Mucosa of rectum (tissue), 2 donors: ENCODE measurements at regions not wholly inside any gene's neighbourhood (a gene's known extent, or its start where the extent isn't known, plus 50 kb on each side); places are given as distances from the start of the nearest gene placed in this dataset.

ENCODE experiments used
- H3K27ac ChIP-seq, 2 donors: one replicate each; pipeline ENCODE4 v1.7.0; 2013; ENCODE audit warnings: inconsistent platforms in 2 of 2, low read depth in 2 of 2, low read length in 2 of 2
- H3K27me3 ChIP-seq, 2 donors: one replicate each; pipeline ENCODE4 v1.7.0; 2013; ENCODE audit warnings: low read length in 2 of 2; ENCODE audit not compliant: control insufficient read depth in 2 of 2, insufficient read depth in 2 of 2
- H3K36me3 ChIP-seq, 2 donors: one replicate each; pipeline ENCODE4 v1.7.0; 2013; ENCODE audit warnings: low read length in 2 of 2; ENCODE audit not compliant: control insufficient read depth in 2 of 2, insufficient read depth in 2 of 2
- H3K4me1 ChIP-seq, 2 donors: one replicate each; pipeline ENCODE4 v1.7.0; 2013; ENCODE audit warnings: low read length in 2 of 2, mild to moderate bottlenecking in 1 of 2; ENCODE audit not compliant: control insufficient read depth in 2 of 2, insufficient read depth in 2 of 2
- H3K4me3 ChIP-seq, 2 donors: one replicate each; pipeline ENCODE4 v1.7.0; 2013; ENCODE audit warnings: low read length in 2 of 2
- H3K9ac ChIP-seq, 2 donors: one replicate each; pipeline ENCODE4 v1.7.0; 2013; ENCODE audit warnings: low read length in 2 of 2, low read depth in 1 of 2, mild to moderate bottlenecking in 1 of 2
- H3K9me3 ChIP-seq, 2 donors: one replicate each; pipeline ENCODE4 v1.7.0; 2013; ENCODE audit warnings: low read length in 2 of 2; ENCODE audit not compliant: control insufficient read depth in 2 of 2
- donor health status: healthy.
- donor health status: Normal muscosa, but diverticular disease.

DNA sequence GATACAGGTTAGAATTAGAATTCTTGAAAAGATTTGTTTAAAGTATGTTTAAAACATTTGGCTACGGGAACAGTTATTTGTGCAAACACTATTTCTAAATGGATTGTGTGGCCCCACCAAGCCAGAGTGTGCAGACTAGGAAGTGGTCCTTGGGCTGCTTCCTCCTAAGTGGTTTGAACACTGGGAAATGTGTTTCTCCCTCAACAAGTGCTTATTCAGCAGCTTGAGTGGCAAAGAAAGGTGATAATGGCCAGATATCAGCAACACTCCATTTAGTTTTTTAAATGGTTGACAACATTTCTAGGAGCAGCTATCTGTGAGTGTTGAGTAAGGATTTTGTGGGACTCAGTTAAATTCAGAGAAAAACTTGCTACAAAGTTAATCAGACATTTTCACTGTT, 141.4 kb upstream of the LNX1 start:
- no peaks in the 10 kb centered on the region for H3K36me3 ChIP-seq
- H3K9me3 ChIP-seq: no peaks in the 10 kb centered on the region
- H3K9ac ChIP-seq: no peak overlapping the region
- no peak overlapping the region for H3K4me3 ChIP-seq
- no peak overlapping the region for H3K27ac ChIP-seq
- no peaks in the 10 kb centered on the region for H3K27me3 ChIP-seq
- H3K4me1 ChIP-seq: no peaks in the 10 kb centered on the region

GRCh38 chr4:53730031-53730805, 138.9 kb upstream of the LNX1 start:
- no peaks in the 10 kb centered on the region for H3K27me3 ChIP-seq
- H3K4me3 ChIP-seq: no peak overlapping the region
- no peaks in the 10 kb centered on the region for H3K36me3 ChIP-seq
- no peak overlapping the region for H3K27ac ChIP-seq
- no peaks in the 10 kb centered on the region for H3K4me1 ChIP-seq
- no peaks in the 10 kb centered on the region for H3K9me3 ChIP-seq
- H3K9ac ChIP-seq: no peak overlapping the region

GRCh38 chr4:53722110-53722509, 130.8 kb upstream of the LNX1 start:
- Histone ChIP-seq H3K27ac (no peak overlapping the region), H3K9me3 (no peaks in the 10 kb centered on the region), H3K4me3 (no peak overlapping the region)

GRCh38 chr4:53721263-53721662, 130.0 kb upstream of the LNX1 start:
- Histone ChIP-seq H3K4me3 (no peak overlapping the region), H3K4me1 (no peaks in the 10 kb centered on the region), H3K9me3 (no peaks in the 10 kb centered on the region), H3K36me3 (no peaks in the 10 kb centered on the region), H3K27ac (no peak overlapping the region), H3K27me3 (no peaks in the 10 kb centered on the region), H3K9ac (no peak overlapping the region)

More at GRCh38 chr4:53722110-53722509, 130.8 kb upstream of the LNX1 start:
- no peak overlapping the region for H3K9ac ChIP-seq
- no peaks in the 10 kb centered on the region for H3K27me3 ChIP-seq
- no peaks in the 10 kb centered on the region for H3K36me3 ChIP-seq
- H3K4me1 ChIP-seq: no peaks in the 10 kb centered on the region

GRCh38 chr4:53720776-53721175, 129.5 kb upstream of the LNX1 start:
- Histone ChIP-seq H3K27ac (no peak overlapping the region), H3K4me1 (no peaks in the 10 kb centered on the region), H3K9ac (no peak overlapping the region), H3K4me3 (no peak overlapping the region), H3K36me3 (no peaks in the 10 kb centered on the region), H3K27me3 (no peaks in the 10 kb centered on the region), H3K9me3 (no peaks in the 10 kb centered on the region)

DNA sequence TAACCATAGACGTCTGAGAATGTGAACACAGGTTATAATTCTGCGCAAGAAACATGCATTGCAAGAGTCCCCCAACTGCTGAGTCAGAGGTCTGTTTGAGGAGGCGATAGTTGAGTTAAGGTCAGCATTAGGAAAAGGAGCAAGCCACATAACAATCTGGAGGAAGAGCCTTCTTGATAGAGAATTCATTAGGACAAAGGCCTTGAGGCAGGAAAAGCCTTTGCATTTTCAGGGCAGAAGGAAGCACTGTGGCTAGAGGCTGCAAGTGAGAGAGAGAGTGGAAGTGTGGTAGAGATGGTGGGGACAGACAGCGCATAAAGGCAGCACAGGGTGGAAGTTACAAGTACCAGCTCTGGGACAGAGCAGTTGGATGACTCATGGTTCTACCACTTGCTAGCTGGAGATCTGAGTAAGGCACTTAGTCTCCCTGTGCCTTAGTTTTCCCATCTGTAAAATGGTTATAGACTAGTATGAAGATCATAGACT, 125.8 kb upstream of the LNX1 start:
- Histone ChIP-seq H3K4me1 (no peaks in the 10 kb centered on the region), H3K4me3 (no peak overlapping the region), H3K9ac (no peak overlapping the region), H3K27ac (no peak overlapping the region), H3K27me3 (no peaks in the 10 kb centered on the region), H3K36me3 (no peaks in the 10 kb centered on the region), H3K9me3 (no peaks in the 10 kb centered on the region)

- Histone ChIP-seq H3K27ac (peak overlapping the region; percentile 7 to 14), H3K4me1 (no peaks in the 10 kb centered on the region), H3K27me3 (no peaks in the 10 kb centered on the region), H3K9me3 (no peaks in the 10 kb centered on the region), H3K4me3 (no peak overlapping the region), H3K36me3 (no peaks in the 10 kb centered on the region), H3K9ac (no peak overlapping the region)
Measured at GRCh38 chr4:53716471-53717063, 125.3 kb upstream of the LNX1 start.

DNA sequence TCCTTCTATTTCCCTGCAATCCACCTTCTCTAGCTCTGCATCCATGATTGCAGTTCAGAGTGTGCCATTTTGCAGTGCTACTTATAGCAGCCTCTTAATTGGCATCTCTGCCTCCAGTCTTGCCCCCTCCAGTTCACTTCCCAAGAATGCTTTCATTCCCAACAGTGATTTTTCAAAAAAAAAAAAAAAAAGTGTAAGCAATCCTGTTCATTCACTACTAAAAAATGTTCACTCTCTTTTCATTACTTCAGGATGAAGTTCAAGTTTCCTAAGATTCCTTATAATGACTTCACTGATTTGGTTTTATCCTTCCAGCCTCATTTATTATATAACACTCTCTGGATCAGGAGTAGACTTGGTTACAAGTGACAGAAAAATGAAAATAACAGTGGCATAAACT, 124.7 kb upstream of the LNX1 start:
- no peak overlapping the region for H3K9ac ChIP-seq
- no peaks in the 10 kb centered on the region for H3K9me3 ChIP-seq
- H3K27me3 ChIP-seq: no peaks in the 10 kb centered on the region
- no peak overlapping the region for H3K4me3 ChIP-seq
- peak overlapping the region; percentile 7 to 31 for H3K27ac ChIP-seq
- no peaks in the 10 kb centered on the region for H3K4me1 ChIP-seq
- no peaks in the 10 kb centered on the region for H3K36me3 ChIP-seq

DNA sequence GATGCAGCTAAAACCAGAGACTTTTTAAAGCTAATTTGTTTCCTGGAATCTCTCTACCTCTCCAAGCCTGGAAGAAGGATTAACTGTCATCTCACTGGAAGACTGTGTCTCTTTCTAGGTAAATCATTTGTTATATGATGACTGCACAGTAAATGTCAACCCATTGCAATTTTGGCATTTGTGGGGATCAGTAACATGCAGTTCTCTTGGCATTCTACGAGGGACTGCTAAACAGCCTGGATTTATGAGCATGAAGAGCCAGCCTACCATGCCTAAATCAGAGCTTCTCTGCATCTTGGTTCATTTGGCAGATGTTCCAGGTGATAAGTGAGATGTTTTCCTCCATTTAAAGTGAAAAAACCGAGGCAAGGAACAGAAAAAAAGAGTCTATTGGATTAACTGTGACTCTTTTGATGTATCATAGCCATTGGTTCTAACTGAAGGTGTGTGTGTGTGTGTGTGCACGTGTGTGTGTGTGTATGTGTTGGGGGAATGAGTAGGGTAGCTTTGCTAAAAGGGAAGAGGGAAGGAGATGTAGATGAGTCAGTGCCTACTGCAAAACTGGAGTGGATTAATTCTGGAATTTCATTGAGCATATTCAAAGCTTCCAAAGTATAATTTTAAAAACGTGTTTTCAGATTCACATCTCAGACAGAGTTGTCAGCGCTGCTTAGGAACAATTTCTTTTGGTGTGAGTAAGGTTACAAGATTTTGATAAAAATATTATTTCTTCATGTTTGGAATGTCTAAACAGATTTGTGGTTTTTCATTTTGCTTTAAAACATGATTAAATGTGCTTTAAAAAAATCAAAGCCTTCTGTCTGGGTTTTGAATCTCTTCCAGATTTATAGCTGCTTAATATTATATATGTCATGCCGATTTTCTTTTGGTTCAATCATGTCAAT, 123.2 kb upstream of the LNX1 start:
- H3K27me3 ChIP-seq: no peaks in the 10 kb centered on the region
- no peaks in the 10 kb centered on the region for H3K36me3 ChIP-seq
- H3K9ac ChIP-seq: no peak overlapping the region
- no peak overlapping the region for H3K27ac ChIP-seq
- H3K4me1 ChIP-seq: no peaks in the 10 kb centered on the region
- no peak overlapping the region for H3K4me3 ChIP-seq
- no peaks in the 10 kb centered on the region for H3K9me3 ChIP-seq

DNA sequence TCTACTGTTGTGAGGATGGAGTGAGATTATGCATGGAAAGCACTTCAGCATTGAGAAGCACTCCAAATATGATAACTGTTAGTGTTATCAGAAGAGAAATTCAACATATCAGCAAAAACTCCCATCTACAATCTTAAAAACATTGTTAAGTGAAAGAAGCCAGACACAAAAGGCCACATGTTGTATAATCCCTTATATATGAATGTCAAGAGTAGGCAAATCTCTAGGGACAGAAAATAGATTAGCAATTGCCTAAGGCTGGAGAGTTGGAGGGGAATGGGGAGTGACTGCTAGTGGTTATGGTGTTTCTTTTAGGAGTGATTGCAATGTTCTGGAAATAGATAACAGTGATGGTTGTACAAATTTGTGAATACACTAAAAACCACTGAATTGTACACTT, 122.5 kb upstream of the LNX1 start:
- Histone ChIP-seq H3K4me3 (no peak overlapping the region), H3K9ac (no peak overlapping the region), H3K36me3 (no peaks in the 10 kb centered on the region), H3K4me1 (no peaks in the 10 kb centered on the region), H3K27me3 (no peaks in the 10 kb centered on the region), H3K9me3 (no peaks in the 10 kb centered on the region), H3K27ac (no peak overlapping the region)
